ENCODE measurements at regions not wholly inside any gene's neighbourhood (a gene's known extent, or its start where the extent isn't known, plus 50 kb on each side); places are given as distances from the start of the nearest gene placed in this dataset.

GRCh38 chr6:9507136-9507895 lies 907.6 kb downstream of the TFAP2A start (continued):
- TF ChIP-seq CBX5 (CRISPR knock-in tag; IDR thresholded peaks at IDR 0.05; ENCODE audit: borderline replicate concordance) (no peak), BCL6 (CRISPR knock-in tag; IDR thresholded peaks at IDR 0.05) (no peak), ZNF597 (CRISPR knock-in tag; IDR thresholded peaks at IDR 0.05) (no peak), FOXK2 (IDR thresholded peaks at IDR 0.05) (no peak), ARID4A (CRISPR knock-in tag; IDR thresholded peaks at IDR 0.05; ENCODE audit: borderline replicate concordance) (no peak), TIGD3 (CRISPR knock-in tag; IDR thresholded peaks at IDR 0.05; ENCODE audit: borderline replicate concordance) (no peak)

Data from HepG2 (cell line).